ENCODE measurements at regions not wholly inside any gene's neighbourhood (a gene's known extent, or its start where the extent isn't known, plus 50 kb on each side); places are given as distances from the start of the nearest gene placed in this dataset.
"Not testable (repeated sequence)": the region's sequence is repeated elsewhere in the genome, so short reads cannot be mapped to it uniquely, and the experiment has no call there.

GRCh38 chr15:92724144-92724543, 68.6 kb upstream of the FAM174B start:
- no peaks in the 10 kb centered on the region for H3K36me3 ChIP-seq
- no peak for DNase-seq
- no peak overlapping the region for H3K9ac ChIP-seq (ENCODE audit: low read depth in 2 of 2, low read length in 2 of 2)
- H3K4me3 ChIP-seq, result no peak overlapping the region
- no peaks in the 10 kb centered on the region for H3K9me3 ChIP-seq
- H3K4me1 ChIP-seq, result no peaks in the 10 kb centered on the region
- intact Hi-C loops (cut with DNase I), result no loop called here
- TF ChIP-seq CTCF (IDR thresholded peaks at IDR 0.05), result no peak
- H3K27ac ChIP-seq, result no peak overlapping the region
- H3K27me3 ChIP-seq, result no peaks in the 10 kb centered on the region

DNA sequence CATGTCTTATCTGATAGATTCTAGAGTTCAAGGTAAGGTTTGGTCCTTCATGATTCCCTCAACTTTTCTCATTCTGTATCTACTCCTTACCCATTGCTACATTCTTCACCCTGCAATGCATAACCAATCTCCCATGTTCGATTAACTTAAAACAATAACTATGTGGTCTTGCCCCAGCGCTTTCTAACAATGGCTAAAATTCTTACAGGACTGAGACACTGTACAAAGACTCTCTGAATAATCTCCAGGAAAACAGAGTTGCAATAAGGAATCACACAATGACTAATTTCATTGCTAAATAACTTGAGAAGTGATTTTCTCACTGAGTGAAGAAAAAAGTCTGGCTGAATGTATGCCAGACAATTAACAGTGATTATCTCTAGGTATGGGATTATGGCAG, 69.6 kb upstream of the FAM174B start:
- Histone ChIP-seq H3K36me3 (no peaks in the 10 kb centered on the region), H3K4me3 (no peak overlapping the region), H3K27me3 (no peaks in the 10 kb centered on the region), H3K9me3 (no peaks in the 10 kb centered on the region), H3K4me1 (no peaks in the 10 kb centered on the region), H3K9ac (ENCODE audit: low read depth in 2 of 2, low read length in 2 of 2) (no peak overlapping the region), H3K27ac (no peak overlapping the region)
- intact Hi-C loops (cut with DNase I), result no loop called here
- DNase-seq, result no peak
- TF ChIP-seq CTCF (IDR thresholded peaks at IDR 0.05), result no peak

DNA sequence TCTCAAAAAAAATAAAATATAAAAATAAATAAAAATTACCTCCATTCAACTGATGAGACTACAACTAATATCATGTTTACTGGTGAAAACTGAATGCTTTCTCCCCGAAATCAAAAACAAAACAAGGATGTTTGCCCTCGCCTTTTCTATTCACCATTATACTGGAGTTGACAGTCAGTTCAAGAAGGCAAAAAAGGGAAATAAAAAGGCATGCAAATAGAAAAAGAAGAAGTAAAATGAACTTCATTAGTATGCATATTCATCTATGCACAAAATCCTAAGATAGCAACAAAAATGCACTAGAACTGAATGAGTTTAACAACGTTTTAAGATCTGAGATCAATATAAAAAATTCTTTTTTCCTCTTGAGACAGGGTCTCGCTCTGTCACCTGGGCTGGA, 72.7 kb upstream of the FAM174B start:
- Histone ChIP-seq H3K4me3 (no peak overlapping the region), H3K9ac (ENCODE audit: low read depth in 2 of 2, low read length in 2 of 2) (no peak overlapping the region), H3K36me3 (no peaks in the 10 kb centered on the region), H3K27me3 (no peaks in the 10 kb centered on the region), H3K27ac (no peak overlapping the region), H3K4me1 (no peaks in the 10 kb centered on the region), H3K9me3 (no peaks in the 10 kb centered on the region)
- TF ChIP-seq CTCF (IDR thresholded peaks at IDR 0.05), result no peak
- intact Hi-C loops (cut with DNase I), result no loop called here
- DNase-seq, result no peak

DNA sequence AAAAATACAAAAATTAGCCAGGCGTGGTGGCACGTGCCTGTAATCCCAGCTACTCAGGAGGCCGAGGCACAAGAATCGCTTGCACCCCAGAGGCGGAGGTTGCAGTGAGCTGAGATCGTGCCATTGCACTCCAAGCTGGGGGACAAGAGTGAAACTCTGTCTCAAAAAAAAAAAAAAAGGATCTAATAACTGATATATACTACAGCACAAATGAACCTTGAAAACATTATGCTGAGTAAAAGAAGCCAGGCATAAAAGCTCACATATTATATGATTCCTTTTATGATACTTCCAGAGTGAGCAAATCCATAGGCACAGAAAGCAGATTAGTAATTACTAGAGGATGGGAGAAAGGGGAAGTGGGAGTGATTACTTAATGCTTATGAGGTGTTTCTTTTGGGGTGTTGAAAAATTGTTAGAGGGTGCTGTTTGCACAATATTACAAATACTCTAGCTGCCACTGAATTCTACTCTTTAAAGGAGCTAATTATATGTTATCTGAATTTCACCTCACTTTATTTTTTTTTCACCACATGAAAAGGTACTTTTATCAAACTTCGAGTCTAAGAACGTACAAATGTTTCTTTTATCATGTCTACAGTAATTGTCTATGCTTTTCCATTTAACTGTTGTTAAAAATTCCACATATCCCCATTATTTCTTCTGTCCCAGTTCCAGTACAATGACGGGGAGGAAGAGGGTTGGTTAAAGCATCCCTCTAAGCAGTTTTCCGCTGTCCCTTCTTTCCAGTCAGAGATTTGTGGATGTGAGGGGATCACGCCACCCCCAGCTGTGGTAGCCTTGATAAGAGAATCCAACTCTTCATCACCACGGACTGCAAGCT, 77.7 kb upstream of the FAM174B start:
- no peaks in the 10 kb centered on the region for H3K9me3 ChIP-seq
- no peaks in the 10 kb centered on the region for H3K27me3 ChIP-seq
- no peak overlapping the region for H3K27ac ChIP-seq
- no peaks in the 10 kb centered on the region for H3K36me3 ChIP-seq
- intact Hi-C loops (cut with DNase I), result no loop called here
- H3K4me1 ChIP-seq, result no peaks in the 10 kb centered on the region
- DNase-seq, result no peak
- H3K4me3 ChIP-seq, result peak overlapping the region; percentile 37
- H3K9ac ChIP-seq (ENCODE audit: low read depth in 2 of 2, low read length in 2 of 2), result peak overlapping the region in 1 of 2 donors; percentile 35
- TF ChIP-seq CTCF (IDR thresholded peaks at IDR 0.05), result no peak

DNA sequence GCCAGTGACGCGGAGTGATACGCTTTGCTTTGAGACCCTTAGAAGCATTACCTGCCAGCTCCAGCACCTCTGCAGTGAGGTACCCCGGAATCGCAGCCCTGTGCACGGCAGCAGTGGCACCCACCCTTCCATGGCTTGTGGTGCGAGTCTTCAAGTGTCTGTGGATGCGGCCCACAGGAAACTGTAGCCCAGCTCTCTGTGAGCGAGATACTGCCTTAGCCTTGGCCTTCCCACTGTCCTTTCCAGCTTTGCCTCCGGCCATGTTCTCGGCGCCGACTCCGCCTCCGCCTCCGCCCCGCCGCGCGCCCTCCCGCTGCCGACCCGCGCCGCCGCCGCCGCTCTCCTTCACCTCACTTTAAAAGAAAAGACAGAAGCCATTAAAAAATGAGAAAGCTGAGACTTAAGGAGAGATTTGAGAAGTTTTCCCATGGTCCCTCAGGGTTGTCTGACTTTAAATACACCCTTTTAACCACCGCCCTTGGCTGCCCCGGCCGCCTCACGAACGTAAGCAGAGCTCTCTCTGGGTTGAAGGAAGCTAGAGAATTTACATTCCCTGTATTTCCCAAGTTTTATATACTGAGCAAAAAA, 78.5 kb upstream of the FAM174B start:
- Histone ChIP-seq H3K27ac (no peak overlapping the region), H3K4me1 (no peaks in the 10 kb centered on the region), H3K4me3 (peak overlapping the region; percentile 37), H3K9ac (ENCODE audit: low read depth in 2 of 2, low read length in 2 of 2) (peak overlapping the region in 1 of 2 donors; percentile 35), H3K9me3 (no peaks in the 10 kb centered on the region), H3K36me3 (no peaks in the 10 kb centered on the region), H3K27me3 (no peaks in the 10 kb centered on the region)
- DNase-seq, result no peak
- intact Hi-C loops (cut with DNase I), result no loop called here
- no peak for TF ChIP-seq CTCF (IDR thresholded peaks at IDR 0.05)

DNA sequence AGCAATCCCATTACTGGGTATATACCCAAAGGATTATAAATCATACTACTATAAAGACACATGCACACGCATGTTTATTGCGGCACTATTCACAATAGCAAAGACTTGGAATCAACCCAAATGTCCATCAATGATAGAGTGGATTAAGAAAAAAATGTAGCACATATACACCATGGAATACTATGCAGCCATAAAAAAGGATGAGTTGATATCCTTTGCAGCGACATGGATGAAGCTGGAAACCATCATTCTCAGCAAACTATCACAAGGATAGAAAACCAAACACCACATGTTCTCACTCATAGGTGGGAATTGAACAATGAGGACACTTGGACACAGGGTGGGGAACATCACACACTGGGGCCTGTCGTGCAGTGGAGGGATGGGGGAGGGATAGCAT, 83.7 kb upstream of the FAM174B start:
- H3K4me3 ChIP-seq; H3K27ac ChIP-seq; H3K9ac ChIP-seq (ENCODE audit: low read depth in 2 of 2, low read length in 2 of 2); intact Hi-C loops (cut with DNase I); H3K9me3 ChIP-seq; H3K36me3 ChIP-seq; H3K27me3 ChIP-seq; DNase-seq; H3K4me1 ChIP-seq: not testable (repeated sequence)
